HL-60 (cell line): ENCODE measurements at regions not wholly inside any gene's neighbourhood (a gene's known extent, or its start where the extent isn't known, plus 50 kb on each side); places are given as distances from the start of the nearest gene placed in this dataset.

Source experiments
- DNase-seq, 2 experiments: peaks; one replicate each; pipeline ENCODE4 v3.0.0-alpha.2; 2010 to 2020; ENCODE audit warnings: low read depth in 1 of 2, low spot score in 1 of 2
- H3K27ac ChIP-seq: fragments of 250-450 bp; sonication (Bioruptor Pico); replicated peaks from 2 replicates; pipeline ENCODE4 v1.5.1; 2020; ENCODE audit warnings: mild to moderate bottlenecking, moderate library complexity
- H3K27me3 ChIP-seq: fragments of 250-450 bp; sonication (Bioruptor Pico); 2 replicates; pipeline ENCODE4 v1.5.1; 2021; ENCODE audit warnings: mild to moderate bottlenecking, moderate library complexity; ENCODE audit not compliant: insufficient read depth, poor library complexity, severe bottlenecking
- H3K4me3 ChIP-seq: replicated peaks from 2 replicates; pipeline ENCODE4 v1.5.1; 2011; ENCODE audit warnings: mild to moderate bottlenecking, control low read depth, low read length; ENCODE audit not compliant: insufficient read depth
- CTCF ChIP-seq: IDR thresholded peaks from one replicate; pipeline ENCODE4 v1.5.1; 2011; ENCODE audit warnings: low read length, control low read depth, inconsistent platforms; ENCODE audit not compliant: insufficient read depth
- GABPA ChIP-seq: IDR thresholded peaks from 2 replicates; pipeline ENCODE4 v1.6.1; 2012; ENCODE audit warnings: low read depth
- POLR2AphosphoS5 ChIP-seq: IDR thresholded peaks from 2 replicates; pipeline ENCODE4 v1.6.1; 2012; ENCODE audit warnings: low read depth
- REST ChIP-seq: IDR thresholded peaks from 2 replicates; pipeline ENCODE4 v1.6.1; 2012; ENCODE audit warnings: low read depth; ENCODE audit not compliant: insufficient replicate concordance
- SPI1 ChIP-seq: IDR thresholded peaks from 2 replicates; pipeline ENCODE4 v1.6.1; 2012; ENCODE audit warnings: low read depth, mild to moderate bottlenecking, borderline replicate concordance

DNA sequence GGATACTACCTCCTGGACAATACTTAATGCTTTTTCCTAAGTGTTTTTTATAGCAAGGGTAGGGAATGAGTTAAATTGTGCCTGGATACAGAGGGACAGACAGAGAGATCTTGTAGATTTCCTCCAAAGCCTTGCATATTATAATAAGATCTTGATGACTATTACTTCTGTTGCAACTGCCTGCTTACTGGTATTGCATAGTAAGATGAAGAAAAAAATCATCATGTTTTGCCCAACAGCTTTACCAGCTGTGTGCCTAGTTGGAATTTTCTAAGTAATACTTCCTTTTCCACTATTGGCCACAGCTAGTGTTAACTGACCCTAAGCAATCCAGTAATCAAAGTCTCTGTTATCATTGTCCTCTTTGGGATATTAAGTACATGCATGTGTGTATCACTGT is 139.0 kb downstream of the DCK start:
- no peak overlapping the region for H3K27ac ChIP-seq

GRCh38 chr4:71133491-71133890 is 140.0 kb downstream of the DCK start:
- DNase-seq = no peak
- TF ChIP-seq REST (no peak), POLR2AphosphoS5 (no peak), SPI1 (no peak), GABPA (no peak), CTCF (no peak)
- Histone ChIP-seq H3K4me3 (no peak overlapping the region), H3K27me3 (no peaks in the 10 kb centered on the region), H3K27ac (no peak overlapping the region)

More for the DNA sequence above, 139.0 kb downstream of the DCK start:
- DNase-seq = no peak
- Histone ChIP-seq H3K27me3 (no peaks in the 10 kb centered on the region), H3K4me3 (no peak overlapping the region)
- TF ChIP-seq SPI1 (no peak), REST (no peak), GABPA (no peak), POLR2AphosphoS5 (no peak), CTCF (no peak)

GRCh38 chr4:71136071-71136470 is 142.6 kb downstream of the DCK start:
- H3K27ac ChIP-seq = no peak overlapping the region
- TF ChIP-seq GABPA = no peak
- no peak for TF ChIP-seq CTCF
- TF ChIP-seq SPI1 = no peak
- no peak for TF ChIP-seq REST
- no peak for TF ChIP-seq POLR2AphosphoS5

More at GRCh38 chr4:71136071-71136470, 142.6 kb downstream of the DCK start:
- no peaks in the 10 kb centered on the region for H3K27me3 ChIP-seq
- no peak overlapping the region for H3K4me3 ChIP-seq
- DNase-seq = no peak
